GM21381 (cell line): ENCODE measurements at regions not wholly inside any gene's neighbourhood (a gene's known extent, or its start where the extent isn't known, plus 50 kb on each side); places are given as distances from the start of the nearest gene placed in this dataset.
"Not testable (repeated sequence)": the region's sequence is repeated elsewhere in the genome, so short reads cannot be mapped to it uniquely, and the experiment has no call there.

Experiments used
- ATAC-seq: cut with Tn5 transposase; IDR thresholded peaks from one replicate; pipeline ENCODE4 v1.9.1; 2021; ENCODE audit warnings: mild to moderate bottlenecking, moderate library complexity; ENCODE audit not compliant: unreplicated experiment

DNA sequence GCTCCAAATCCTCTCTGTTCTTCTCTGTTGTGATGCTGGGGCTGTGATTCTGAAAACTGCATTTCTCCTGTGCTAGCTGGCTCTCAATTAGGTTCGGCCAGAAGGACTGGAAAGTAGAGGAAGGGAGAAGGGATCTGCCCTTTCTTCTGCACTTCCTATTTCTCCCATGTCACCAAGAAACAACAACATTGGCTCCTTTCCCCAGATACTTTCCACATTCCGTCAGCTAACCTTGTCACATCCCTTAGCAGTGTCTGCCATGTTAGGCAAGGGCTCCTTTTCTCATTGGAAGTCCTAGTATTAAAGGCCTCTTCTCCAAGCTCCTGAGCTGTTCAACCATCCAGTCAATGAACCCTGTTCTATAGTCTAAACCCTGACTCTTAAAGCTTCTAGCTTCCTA is 171.1 kb downstream of the ZNF621 start:
- no peak for ATAC-seq

DNA sequence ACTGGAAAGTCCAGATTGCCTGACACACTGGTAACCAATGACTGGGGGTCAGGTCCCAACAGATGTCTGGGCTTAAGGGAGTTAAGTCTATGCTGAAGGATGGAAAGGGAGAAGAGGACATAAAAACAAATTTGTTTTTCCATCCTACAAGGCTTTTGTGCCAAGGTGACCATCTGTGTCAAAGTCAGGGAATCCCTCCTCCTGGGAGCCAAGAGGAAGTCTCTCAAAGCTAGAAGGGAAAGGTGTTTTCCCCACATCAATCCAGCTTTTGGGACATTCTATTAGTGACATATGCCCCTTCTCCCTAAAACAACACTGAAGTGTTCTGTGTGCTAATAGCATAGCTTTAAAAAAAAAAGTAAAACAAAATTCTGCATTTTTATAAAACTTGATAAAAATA is 173.9 kb downstream of the ZNF621 start:
- ATAC-seq, result not testable (repeated sequence)

DNA sequence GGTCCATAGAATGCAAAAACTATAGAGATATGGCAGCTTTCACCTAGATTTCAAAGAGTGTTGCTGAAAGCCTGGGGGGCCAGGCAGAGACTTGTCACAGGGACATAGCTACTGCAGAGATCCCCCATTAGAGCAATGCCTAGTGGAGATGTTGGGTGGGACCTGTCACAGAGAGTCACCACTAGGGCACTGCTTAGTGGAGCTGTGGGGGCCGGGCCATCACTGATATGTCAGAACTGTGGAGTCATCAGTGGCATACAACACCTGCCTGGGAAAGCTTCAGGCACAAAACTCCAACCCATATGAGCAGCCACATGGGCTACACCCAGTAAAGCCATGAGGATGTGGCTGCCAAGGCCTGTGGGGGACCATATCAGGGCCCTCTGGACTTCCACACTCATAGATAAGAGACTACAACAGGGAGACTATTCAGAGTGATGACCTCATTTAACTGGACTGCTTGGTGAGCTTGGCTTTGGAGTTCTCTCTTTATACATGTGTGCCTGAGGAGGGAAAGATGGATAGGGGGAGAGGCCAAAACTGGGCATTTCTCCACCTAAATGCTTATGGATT is 176.3 kb downstream of the ZNF621 start:
- no peak for ATAC-seq

DNA sequence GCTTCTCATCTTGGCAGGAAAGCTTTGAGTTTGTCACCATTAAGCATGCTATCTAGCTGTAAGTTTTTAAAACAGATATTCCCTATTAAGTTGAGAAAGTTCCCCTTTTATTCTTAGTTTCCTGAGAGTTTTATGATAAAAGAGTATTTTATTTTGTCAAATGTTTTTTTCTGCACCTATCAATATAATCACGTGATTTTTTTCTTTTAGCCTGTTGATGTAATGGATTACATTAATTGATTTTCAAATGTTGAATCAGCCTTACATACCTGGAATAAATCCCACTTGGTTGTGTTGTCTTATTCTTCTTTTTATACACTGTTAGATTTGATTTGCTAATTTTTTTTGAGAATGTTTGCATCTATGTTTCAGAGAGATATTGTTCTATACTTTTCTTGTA is 179.5 kb downstream of the ZNF621 start:
- no peak for ATAC-seq

DNA sequence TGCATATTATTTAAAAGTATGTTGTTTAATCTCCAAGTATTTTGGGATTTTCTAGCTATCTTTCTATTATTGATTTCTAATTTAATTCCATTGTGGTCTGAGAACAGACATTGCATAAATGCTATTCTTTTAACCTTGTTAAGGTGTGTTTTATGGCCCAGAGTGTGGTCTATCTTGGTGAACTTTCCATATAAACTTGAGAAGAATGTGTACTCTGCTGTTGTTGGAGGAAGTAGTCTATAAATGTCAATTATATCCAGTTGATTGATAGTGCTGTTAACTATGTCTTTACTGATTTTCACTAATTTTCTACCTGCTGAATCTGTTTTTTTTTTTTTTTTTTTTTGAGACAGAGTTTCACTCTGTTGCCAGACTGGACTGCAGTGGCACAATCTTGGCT is 180.9 kb downstream of the ZNF621 start:
- no peak for ATAC-seq

DNA sequence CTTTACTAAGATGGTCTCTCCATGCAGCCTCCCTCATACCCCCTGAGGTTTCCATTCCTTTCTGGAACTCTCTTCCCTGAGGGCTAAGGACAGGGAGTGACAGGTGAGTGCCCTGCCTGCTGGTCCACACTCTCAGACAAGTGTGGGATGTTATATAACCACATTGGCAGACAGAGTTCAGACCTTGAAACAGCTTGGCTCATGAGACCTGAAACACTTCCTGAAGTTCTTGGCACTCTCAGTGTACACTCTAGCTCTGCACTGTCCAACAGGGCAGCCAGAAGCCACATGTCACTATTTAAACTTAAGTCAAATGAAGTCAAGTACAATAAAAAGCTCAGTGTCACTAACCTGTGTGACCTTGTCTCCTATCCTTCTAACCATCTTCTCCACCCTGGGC is 188.5 kb downstream of the ZNF621 start:
- no peak for ATAC-seq

DNA sequence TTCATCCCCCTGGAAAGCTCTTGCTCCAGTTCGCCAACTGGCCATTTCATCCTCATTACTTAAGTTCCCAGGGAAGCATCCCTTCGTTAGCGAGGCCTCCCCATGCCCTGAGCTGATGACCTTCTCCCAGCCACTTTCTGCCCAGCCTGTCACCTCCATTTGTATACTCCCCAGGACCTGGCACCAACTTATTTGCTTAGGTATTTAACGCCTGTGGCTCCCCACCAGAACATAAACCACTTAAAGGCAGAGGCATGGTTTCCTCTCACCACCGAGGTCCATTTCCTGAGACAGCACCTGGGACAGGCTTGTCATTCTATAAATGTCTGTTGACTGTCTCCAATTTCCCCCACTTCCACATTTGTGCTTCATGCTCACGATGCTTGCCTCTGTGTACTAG is 189.0 kb downstream of the ZNF621 start:
- ATAC-seq, result no peak

DNA sequence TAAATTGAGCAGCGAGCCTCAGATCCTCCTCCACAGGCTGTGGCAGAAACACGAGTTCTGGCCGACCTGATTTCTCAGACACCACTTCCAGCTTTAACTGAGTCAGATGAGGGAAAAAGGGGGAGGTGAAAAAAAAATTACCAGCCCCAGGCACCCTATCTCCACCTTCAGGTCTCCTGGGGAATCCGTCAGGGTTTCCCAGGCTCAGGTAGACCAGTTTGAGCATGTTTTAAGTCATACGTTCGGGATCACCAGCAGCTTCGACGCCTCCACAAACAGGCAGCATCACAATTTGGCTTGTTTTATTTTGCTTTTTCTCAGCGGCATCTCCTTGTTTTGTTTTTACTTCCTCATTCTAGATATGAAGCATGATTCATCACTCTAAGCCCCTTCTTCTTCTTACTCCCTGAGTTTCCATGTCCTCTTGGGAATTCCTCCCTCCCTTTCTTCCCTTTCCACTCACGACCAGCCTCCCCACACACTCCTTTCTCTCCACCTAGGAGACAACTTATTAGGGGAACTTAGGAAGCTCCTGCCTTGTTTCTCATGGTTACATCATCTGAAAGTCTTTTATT is 190.1 kb downstream of the ZNF621 start:
- no peak for ATAC-seq

DNA sequence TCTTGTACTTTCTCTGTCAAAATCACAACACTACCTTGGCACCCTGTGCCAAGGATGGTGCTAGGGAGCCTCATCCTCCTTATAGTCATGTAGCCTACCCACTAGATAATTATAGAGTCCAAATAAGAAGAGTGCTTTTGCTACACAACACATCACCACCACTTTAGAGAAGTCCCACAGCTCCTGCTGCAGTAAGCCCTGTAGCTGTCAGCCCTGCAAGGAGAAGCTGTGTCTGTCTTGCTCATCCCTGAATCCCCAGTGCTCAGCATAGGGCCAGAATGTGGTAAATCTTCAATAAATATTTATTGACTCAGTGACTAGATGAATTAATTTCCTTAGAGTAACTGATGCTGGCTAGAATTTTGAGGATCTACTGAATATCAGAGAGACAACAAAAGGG is 190.8 kb downstream of the ZNF621 start:
- ATAC-seq, result no peak

DNA sequence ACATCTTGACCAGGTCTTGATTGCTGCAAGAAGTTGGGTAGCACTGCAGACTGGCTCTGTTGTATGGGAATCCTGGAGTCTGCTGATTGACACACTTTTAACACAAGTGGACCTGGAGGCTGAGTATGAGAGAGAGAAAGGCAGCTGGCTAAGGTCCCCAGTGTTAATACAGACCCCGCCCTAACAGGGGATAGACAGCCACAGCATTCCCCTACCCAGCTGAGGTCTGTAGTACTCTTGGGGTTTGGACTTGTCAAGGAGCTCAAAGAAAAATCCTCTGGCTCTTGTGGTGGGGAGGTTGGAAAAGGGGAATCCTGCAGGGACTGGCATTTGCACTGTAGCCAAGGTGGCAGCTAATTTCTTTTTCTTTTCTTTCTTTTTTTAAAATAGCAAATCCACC is 192.7 kb downstream of the ZNF621 start:
- no peak for ATAC-seq

DNA sequence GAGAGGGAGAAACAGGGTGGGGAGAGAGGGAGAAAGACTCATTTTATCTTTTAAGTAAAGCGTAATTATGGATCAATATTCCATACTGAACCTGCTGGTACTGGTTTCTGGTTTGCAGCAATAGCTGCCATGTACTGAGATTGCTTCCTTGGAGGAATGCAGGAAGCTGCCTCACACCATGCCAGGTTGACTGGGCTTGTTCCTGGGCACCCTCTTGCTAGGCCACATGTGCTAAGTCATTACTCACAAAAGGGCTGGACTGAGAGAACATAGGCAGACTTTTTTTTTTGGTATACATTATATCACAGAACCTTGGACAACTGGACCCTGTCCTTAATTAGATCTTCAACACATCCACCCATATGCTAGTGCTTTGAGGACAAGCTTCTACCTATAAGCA is 193.4 kb downstream of the ZNF621 start:
- peak; percentile 9 for ATAC-seq

DNA sequence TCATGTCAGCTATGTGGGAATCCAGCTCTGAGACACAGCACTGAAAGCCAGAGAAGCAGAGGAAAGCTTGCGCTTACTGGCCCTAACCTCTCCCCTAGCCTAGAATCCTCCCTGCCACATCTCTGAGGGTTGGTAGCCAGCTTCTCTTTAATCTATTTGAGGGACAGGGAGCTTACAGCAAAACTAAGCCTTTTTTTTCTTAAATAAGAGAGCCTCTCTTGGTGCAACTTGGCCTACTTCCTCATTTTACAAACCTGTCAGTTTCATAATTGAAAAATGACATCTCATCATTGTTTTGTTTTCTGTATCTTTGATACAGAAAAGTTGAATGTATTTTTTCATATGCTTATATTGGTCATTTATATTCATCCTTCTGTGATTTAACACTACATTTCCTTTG is 193.9 kb downstream of the ZNF621 start:
- ATAC-seq, result peak; percentile 94

DNA sequence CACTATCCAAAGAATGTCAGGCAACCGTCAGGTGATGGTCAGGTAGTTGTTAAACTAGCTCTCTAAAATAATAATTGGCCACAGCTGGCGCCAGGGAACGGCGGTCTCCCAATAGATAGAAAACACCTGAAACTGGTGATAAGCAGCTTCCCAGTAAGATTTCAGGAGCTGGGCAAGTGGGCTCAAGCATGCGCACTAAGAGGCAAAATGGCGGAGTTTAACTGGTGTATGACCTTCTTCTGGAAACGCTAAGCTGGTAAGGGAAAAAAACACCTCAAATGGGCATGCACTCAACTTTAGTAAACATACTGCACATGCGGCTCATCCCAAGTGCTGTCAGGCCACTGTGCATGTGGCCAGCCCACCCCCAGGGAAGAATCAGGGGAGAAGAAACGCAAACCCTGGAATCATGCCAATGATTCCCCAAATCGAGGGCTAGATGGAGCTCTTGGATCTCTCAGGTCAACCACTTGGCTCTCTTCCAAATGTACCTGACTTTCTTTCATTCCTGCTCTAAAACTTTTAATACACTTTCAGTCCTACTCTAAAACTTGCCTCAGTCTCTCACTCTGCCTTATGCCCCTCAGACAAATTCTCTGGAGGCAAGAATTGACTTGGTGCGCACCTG is 195.0 kb downstream of the ZNF621 start:
- no peak for ATAC-seq

DNA sequence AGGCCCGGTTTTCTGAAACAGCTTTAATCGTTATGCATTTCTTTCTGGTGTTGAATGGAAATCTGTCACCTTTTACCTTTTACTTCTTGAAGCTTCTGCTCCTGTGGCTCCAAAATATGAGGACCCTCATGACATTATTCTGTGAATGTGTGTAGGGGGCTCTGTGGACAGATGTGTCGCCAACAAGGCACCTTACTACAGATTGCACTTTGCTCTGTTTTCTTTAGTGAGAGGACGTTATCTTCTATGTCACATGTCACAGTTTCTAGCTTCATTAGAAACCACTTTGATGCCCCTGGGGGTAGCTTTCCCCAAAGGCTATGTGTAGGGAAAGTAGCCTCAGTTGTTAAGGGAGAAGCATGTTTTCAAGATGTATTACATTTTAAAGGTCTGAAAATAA is 195.6 kb downstream of the ZNF621 start:
- no peak for ATAC-seq

DNA sequence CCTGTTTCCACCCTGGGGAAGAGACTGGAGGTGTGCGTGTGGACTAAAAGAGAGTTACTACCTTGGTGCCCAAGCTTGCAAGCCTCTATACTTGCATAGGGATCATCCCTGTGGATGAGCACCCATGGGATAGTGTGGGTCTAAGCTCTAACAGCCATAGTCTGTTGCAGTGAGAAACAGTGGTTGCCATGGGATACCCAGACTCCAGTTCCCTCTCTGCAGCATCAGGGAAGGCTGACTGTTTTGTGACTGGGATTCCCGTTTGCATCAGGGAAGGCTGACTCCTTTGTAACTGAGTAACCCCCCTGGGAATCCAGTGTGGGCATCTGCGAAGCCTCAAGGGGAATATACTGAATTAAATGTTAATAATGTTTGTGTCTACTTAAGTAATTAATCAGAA is 196.1 kb downstream of the ZNF621 start:
- no peak for ATAC-seq

DNA sequence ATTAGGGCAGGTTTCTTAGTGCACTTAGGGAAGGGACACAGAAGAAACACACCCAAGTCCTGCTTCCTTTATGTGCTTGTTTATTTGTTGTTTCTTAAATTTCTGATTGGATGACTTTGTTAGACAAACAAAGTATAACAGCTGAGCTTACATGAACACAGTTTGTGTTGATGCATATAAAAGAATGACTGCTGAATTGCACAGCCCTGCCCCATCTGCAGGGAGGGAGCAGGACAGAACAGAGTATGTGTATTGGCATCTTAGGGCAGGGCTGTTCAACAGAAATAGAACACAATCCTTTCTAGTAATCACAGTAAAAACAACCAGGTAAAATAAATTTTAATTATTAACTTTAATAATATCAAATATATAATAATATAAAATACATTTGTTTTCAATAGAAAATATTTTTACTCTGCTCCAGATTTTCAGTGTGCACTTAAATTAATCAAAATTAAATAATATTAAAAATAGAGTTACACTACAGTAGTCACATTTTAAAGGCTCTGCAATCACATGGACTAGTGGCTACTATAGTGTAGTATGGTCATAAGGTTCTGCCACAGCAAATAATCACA is 198.4 kb downstream of the ZNF621 start:
- ATAC-seq, result no peak

DNA sequence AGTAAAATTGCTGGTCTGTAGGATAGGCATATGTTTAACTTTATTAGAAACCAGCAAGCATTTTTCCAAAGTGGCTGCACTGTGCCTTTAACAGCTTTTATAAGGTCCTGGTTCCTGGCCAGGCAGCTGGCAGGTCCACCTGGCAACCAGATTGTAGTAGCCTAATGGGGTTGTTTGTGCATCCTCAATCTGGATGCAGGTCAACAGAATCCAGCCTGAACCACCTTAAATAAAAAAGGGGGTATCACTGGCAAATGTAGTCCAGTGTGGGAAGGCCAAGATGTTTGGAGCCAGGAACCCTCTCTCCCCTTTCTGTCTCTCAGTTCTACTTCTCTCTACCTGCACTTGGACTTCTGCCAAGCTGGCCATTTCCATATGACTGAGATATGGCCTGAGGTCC is 200.3 kb downstream of the ZNF621 start:
- ATAC-seq, result no peak

DNA sequence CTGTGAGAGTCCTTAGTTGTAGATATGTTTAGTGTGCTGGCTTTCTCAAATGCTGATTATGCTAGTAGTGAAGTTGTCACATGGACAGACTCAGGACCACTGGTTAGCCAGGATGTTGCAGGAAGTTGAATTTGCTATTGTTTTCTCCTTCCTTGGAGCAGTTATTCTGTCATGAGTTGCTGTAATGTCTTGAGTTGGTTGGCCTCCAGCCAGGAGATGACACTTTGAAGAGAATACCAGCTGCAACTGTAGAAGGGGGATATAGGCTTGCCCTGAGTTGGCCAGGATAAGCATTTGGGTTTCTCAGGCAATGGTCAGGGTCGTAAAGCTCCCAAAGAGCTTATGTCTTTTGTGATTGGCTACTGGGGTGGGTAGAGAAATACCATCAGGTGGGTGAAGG is 206.7 kb downstream of the ZNF621 start:
- no peak for ATAC-seq

DNA sequence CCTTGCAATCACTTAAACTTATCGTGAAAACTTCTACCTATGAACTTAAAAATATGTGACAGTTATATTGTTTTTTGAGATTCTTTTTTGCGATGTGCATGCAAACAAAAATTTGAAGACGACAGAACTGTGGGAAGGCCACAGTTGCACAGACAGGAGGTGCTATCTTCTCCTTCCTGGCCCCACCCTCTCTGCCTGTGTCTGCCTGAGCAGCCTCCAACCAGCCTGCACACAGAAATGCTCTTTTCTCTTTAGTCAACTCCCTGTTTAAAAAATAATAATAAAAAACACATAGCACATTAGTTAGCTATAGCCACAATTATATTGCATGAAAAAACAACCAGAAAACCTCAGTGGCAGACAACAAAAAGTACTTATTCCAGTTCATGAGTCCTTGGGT is 212.2 kb downstream of the ZNF621 start:
- ATAC-seq, result no peak

DNA sequence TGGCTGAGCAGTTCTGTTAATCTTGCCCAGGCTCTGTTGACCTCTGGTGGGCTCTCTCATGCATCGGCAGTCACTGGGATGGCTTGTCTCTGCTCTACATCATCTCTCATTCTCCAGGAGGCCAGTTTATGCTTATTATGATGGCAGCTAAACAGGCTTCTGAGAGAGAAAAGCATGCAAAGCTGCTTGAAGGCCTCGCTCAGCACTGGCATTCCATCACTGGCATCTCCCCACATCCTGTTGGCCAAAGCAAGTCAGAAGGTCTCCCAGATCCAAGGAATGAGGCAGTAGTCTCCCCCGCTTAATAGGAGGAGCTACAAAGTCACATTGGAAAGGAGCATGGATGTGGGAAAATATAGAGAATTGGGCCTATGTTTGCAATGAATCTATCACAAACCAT is 212.6 kb downstream of the ZNF621 start:
- ATAC-seq, result no peak

DNA sequence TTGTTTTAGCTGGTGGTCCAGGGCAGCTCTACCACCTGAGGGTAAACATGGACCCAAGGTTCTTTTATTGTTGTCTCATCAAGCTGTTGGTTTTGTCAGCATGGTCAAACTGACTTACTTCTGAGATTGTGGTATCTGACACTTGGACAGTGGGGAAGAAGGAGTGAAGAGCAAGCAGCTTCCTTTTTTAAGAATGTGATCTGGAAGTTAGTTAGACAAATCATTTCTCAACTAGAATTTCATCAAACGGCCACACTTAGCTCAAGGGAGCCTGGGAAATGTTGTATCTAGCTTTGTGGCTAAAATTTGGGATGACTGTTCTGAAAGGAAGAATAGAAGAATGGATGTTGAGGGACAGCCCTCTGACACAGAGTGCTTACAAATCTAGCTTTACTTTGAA is 215.2 kb downstream of the ZNF621 start:
- ATAC-seq, result no peak

DNA sequence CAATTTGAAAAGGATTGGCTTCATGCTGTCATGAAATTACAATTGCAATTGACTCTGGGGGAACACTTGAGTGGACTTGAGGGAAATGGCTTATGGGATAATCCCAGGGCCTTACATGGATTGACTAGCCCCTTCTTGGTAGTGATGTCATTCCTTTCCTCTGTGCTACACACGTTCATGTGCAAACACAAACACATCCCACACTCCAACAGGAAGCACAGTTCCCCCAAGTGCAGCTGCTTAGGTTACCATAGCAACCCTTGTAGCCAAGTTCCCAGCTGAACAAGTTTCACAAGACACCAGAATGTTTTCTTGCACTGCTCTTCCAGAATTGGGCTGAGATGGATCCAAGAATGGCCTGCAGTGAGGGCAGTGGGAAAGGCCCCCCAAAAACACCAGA is 217.0 kb downstream of the ZNF621 start:
- no peak for ATAC-seq
